Sigmoid colon (tissue), 4 donors: ENCODE measurements at regions not wholly inside any gene's neighbourhood (a gene's known extent, or its start where the extent isn't known, plus 50 kb on each side); places are given as distances from the start of the nearest gene placed in this dataset.

Experiments used
- EP300 ChIP-seq, 4 donors: sonication (generic); formaldehyde crosslinking; IDR thresholded peaks; one replicate each; pipeline ENCODE4 v1.6.1; 2017; ENCODE audit warnings: antibody characterized with exemption in 4 of 4
- POLR2A ChIP-seq, 2 donors: fragments of 450-650 bp; IDR thresholded peaks; one replicate each; pipeline ENCODE4 v1.6.1; 2016; ENCODE audit warnings: antibody characterized with exemption in 2 of 2, mild to moderate bottlenecking in 2 of 2, moderate library complexity in 2 of 2
- TF ChIP-seq, protein P1 (sequence below), 4 experiments: fragments of 450-650 bp in 3 of 4; fragments of 200-600 bp in 1 of 4; IDR thresholded peaks; one replicate each; pipeline ENCODE4 v1.5.1; 2016 to 2019; ENCODE audit warnings: antibody characterized with exemption in 4 of 4, mild to moderate bottlenecking in 3 of 4, moderate library complexity in 2 of 4

GRCh38 chr20:60177080-60177479 is 218.9 kb downstream of the CDH26 start:
- no peak for TF ChIP-seq EP300 (IDR thresholded peaks at IDR 0.05)
- TF ChIP-seq, protein P1, sequence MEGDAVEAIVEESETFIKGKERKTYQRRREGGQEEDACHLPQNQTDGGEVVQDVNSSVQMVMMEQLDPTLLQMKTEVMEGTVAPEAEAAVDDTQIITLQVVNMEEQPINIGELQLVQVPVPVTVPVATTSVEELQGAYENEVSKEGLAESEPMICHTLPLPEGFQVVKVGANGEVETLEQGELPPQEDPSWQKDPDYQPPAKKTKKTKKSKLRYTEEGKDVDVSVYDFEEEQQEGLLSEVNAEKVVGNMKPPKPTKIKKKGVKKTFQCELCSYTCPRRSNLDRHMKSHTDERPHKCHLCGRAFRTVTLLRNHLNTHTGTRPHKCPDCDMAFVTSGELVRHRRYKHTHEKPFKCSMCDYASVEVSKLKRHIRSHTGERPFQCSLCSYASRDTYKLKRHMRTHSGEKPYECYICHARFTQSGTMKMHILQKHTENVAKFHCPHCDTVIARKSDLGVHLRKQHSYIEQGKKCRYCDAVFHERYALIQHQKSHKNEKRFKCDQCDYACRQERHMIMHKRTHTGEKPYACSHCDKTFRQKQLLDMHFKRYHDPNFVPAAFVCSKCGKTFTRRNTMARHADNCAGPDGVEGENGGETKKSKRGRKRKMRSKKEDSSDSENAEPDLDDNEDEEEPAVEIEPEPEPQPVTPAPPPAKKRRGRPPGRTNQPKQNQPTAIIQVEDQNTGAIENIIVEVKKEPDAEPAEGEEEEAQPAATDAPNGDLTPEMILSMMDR (IDR thresholded peaks at IDR 0.05): no peak
- no peak for TF ChIP-seq POLR2A (IDR thresholded peaks at IDR 0.05)
